ENCODE measurements at regions not wholly inside any gene's neighbourhood (a gene's known extent, or its start where the extent isn't known, plus 50 kb on each side); places are given as distances from the start of the nearest gene placed in this dataset.

DNA sequence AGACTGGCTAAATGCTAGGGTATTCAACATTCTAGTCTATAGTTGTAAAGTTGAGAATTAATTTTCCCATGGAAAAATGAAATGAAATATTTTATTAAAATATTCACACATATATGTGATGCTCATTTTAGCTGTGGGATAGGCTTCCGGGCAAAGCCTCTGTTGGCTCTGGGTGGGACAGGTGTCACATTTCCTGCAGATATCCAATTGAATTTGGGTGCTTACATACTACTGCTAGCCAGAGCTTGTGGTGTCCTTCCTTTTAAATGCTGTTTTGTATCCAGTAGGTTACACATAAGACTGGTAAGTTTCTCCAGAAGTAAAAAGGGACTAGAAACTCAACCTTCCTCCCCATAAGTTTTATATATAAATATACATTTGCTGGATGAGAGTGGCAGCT is 73.8 kb downstream of the RPRM start:
- no peak for TF ChIP-seq MAX (IDR thresholded peaks at IDR 0.05; ENCODE audit: low read depth)
- TF ChIP-seq, protein P1, sequence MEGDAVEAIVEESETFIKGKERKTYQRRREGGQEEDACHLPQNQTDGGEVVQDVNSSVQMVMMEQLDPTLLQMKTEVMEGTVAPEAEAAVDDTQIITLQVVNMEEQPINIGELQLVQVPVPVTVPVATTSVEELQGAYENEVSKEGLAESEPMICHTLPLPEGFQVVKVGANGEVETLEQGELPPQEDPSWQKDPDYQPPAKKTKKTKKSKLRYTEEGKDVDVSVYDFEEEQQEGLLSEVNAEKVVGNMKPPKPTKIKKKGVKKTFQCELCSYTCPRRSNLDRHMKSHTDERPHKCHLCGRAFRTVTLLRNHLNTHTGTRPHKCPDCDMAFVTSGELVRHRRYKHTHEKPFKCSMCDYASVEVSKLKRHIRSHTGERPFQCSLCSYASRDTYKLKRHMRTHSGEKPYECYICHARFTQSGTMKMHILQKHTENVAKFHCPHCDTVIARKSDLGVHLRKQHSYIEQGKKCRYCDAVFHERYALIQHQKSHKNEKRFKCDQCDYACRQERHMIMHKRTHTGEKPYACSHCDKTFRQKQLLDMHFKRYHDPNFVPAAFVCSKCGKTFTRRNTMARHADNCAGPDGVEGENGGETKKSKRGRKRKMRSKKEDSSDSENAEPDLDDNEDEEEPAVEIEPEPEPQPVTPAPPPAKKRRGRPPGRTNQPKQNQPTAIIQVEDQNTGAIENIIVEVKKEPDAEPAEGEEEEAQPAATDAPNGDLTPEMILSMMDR (IDR thresholded peaks at IDR 0.05), result no peak
